ENCODE measurements at regions not wholly inside any gene's neighbourhood (a gene's known extent, or its start where the extent isn't known, plus 50 kb on each side); places are given as distances from the start of the nearest gene placed in this dataset.

GRCh38 chr13:59340581-59340980, 823.1 kb downstream of the DIAPH3 start:
- Histone ChIP-seq H3K9me3 (no peaks in the 10 kb centered on the region), H3K27me3 (no peaks in the 10 kb centered on the region), H3K27ac (no peak overlapping the region), H3K4me3 (no peak overlapping the region), H3K4me1 (no peaks in the 10 kb centered on the region), H3K36me3 (no peaks in the 10 kb centered on the region)
- ATAC-seq, result no peak
- TF ChIP-seq EP300 (IDR thresholded peaks at IDR 0.05), result no peak
- no peak for TF ChIP-seq POLR2A (IDR thresholded peaks at IDR 0.05)
- TF ChIP-seq POLR2AphosphoS5 (IDR thresholded peaks at IDR 0.05), result no peak
- no peak for TF ChIP-seq CTCF (IDR thresholded peaks at IDR 0.05)
- WGBS, 2 donors (ENCODE audit: low coverage in 1 of 2), result 80 to 88% methylated on average over 1 to 3 of the region's 3 CpGs

GRCh38 chr13:59342400-59342799, 821.3 kb downstream of the DIAPH3 start:
- 53 to 70% methylated on average over 5 of the region's 5 CpGs for WGBS, 2 donors (ENCODE audit: low coverage in 1 of 2)
- H3K9me3 ChIP-seq, result no peaks in the 10 kb centered on the region
- no peak for ATAC-seq

GRCh38 chr13:59343132-59343531, 820.6 kb downstream of the DIAPH3 start:
- Histone ChIP-seq H3K4me1 (no peaks in the 10 kb centered on the region), H3K36me3 (no peaks in the 10 kb centered on the region), H3K27me3 (no peaks in the 10 kb centered on the region), H3K27ac (no peak overlapping the region), H3K4me3 (no peak overlapping the region), H3K9me3 (no peaks in the 10 kb centered on the region)
- TF ChIP-seq POLR2AphosphoS5 (IDR thresholded peaks at IDR 0.05) (no peak), POLR2A (IDR thresholded peaks at IDR 0.05) (no peak), CTCF (IDR thresholded peaks at IDR 0.05) (no peak), EP300 (IDR thresholded peaks at IDR 0.05) (no peak)
- ATAC-seq, result no peak
- WGBS, 2 donors (ENCODE audit: low coverage in 1 of 2), result 55 to 69% methylated on average over 2 to 3 of the region's 3 CpGs

More at GRCh38 chr13:59342400-59342799, 821.3 kb downstream of the DIAPH3 start:
- H3K4me1 ChIP-seq, result no peaks in the 10 kb centered on the region
- H3K27ac ChIP-seq, result no peak overlapping the region
- TF ChIP-seq CTCF (IDR thresholded peaks at IDR 0.05), result no peak
- no peak for TF ChIP-seq EP300 (IDR thresholded peaks at IDR 0.05)
- TF ChIP-seq POLR2A (IDR thresholded peaks at IDR 0.05), result no peak
- TF ChIP-seq POLR2AphosphoS5 (IDR thresholded peaks at IDR 0.05), result no peak
- H3K36me3 ChIP-seq, result no peaks in the 10 kb centered on the region
- no peak overlapping the region for H3K4me3 ChIP-seq
- H3K27me3 ChIP-seq, result no peaks in the 10 kb centered on the region

GRCh38 chr13:59343993-59344822, 819.5 kb downstream of the DIAPH3 start:
- 68 to 82% methylated on average over 6 to 8 of the region's 8 CpGs for WGBS, 2 donors (ENCODE audit: low coverage in 1 of 2)
- TF ChIP-seq POLR2A (IDR thresholded peaks at IDR 0.05) (no peak), EP300 (IDR thresholded peaks at IDR 0.05) (no peak), POLR2AphosphoS5 (IDR thresholded peaks at IDR 0.05) (no peak), CTCF (IDR thresholded peaks at IDR 0.05) (no peak)
- no peaks in the 10 kb centered on the region for H3K36me3 ChIP-seq
- H3K4me3 ChIP-seq, result no peak overlapping the region
- no peak for ATAC-seq
- no peak overlapping the region for H3K27ac ChIP-seq
- H3K27me3 ChIP-seq, result no peaks in the 10 kb centered on the region
- H3K9me3 ChIP-seq, result no peaks in the 10 kb centered on the region
- H3K4me1 ChIP-seq, result no peaks in the 10 kb centered on the region

- H3K4me1 ChIP-seq, result no peaks in the 10 kb centered on the region
- no peaks in the 10 kb centered on the region for H3K9me3 ChIP-seq
- no peak overlapping the region for H3K27ac ChIP-seq
- no peak for ATAC-seq
- WGBS, 2 donors (ENCODE audit: low coverage in 1 of 2), result 21% methylated on average over 2 of the region's 2 CpGs; no CpG with 5 or more reads in 1 of the 2 donors
- TF ChIP-seq POLR2AphosphoS5 (IDR thresholded peaks at IDR 0.05) (no peak), CTCF (IDR thresholded peaks at IDR 0.05) (no peak), POLR2A (IDR thresholded peaks at IDR 0.05) (no peak), EP300 (IDR thresholded peaks at IDR 0.05) (no peak)
- H3K36me3 ChIP-seq, result no peaks in the 10 kb centered on the region
- H3K4me3 ChIP-seq, result no peak overlapping the region
- no peaks in the 10 kb centered on the region for H3K27me3 ChIP-seq
Observed at GRCh38 chr13:59345311-59345710, 818.4 kb downstream of the DIAPH3 start.

Data from gastroesophageal sphincter (tissue), 4 donors.